ENCODE measurements at regions not wholly inside any gene's neighbourhood (a gene's known extent, or its start where the extent isn't known, plus 50 kb on each side); places are given as distances from the start of the nearest gene placed in this dataset.
A peak's percentile ranks its signal among the peaks of the same experiment; 100 is the strongest.

DNA sequence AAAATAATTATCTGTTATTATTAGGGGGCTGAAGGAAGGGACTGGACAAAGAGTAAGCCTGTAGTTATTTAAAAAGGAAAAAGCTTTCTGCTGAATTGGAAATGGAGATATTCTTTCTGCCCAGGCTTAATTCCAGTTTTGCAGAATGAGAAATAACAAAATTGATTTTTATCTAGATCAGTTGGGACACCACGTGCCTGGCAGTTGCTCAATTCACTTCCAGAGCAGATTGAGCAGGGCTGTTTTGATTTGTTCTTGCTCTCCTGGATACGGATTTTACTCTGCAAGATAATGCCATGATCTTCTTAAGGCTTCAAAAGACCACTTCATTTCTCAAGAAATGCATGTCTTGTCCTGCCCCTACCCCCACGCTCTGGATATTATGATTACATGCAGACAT, 524.3 kb downstream of the TCERG1L start:
- intact Hi-C loops (cut with DNase I), result no loop called here
- no peak for DNase-seq

DNA sequence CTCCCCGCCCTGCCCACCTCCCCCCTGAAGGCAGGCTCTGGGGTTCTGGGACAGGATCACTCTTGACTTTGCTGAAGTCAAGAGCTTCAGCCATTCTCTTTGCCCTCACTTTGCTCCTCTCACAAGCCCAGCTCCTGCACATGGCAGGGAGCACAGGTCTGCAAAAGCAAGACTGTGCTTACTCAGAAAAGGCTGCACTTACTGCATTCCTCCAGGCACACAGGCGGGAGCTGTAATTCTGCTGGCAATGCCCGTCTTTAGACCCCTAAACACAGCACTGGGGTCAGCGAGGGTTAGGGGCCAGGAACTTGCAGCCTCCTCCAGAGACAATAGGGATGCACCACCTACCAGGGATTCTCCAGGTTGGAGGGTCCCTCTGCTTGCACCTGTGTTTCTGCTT, 523.7 kb downstream of the TCERG1L start:
- DNase-seq, result no peak
- intact Hi-C loops (cut with DNase I), result no loop called here

DNA sequence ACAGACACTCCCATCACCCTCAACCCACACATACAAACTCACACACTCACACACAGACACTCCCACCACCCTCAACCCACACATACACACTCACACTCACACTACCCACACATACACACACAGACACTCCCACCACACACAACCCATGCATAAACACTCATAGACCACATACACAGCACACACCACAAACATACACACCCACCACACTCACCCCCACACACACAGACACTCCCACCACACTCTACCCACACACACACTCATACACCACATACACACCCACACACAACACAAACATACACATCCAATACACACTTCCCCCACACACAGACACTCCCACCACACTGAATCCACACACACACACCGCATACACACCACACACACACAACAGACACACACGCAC, 521.2 kb downstream of the TCERG1L start:
- DNase-seq, result no peak
- intact Hi-C loops (cut with DNase I), result no loop called here

DNA sequence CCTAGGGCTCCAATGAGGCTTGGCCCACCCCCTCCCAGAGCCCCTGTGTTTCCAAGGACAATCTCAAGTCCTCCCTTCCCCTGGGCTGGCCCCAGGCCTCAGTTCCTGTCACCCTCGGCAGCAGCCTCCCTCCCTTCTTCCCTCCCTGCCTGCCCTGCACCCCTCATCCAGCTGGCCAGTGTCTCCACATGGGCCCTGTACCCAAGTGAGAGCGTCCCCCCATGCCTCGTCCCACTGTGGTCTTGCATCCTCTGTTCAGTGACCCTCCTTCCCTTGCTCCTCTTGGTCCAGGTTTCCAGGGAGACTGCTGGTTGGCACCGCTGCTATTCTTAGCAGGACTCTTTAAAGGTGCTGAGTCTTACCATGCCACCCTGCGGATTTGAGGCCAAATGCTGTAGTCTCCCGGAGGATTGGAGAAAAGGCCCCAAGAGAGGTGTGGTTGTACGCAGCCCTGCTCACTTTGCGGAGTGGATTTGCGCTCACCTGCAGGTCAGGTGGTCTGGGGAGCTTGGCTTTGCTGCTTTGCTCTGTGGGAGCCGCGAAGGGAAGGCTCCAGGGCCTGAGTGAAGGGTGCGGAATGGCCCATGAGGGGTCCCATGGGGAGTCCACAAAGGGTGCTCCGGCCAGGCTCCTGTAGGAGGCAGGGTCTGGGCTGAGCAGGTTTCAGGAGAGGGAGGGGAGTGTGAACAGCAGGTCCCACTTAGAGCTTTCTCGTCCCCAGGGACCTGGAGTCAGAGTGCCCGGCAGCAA, 519.2 kb downstream of the TCERG1L start:
- intact Hi-C loops (cut with DNase I), result no loop called here
- no peak for DNase-seq

DNA sequence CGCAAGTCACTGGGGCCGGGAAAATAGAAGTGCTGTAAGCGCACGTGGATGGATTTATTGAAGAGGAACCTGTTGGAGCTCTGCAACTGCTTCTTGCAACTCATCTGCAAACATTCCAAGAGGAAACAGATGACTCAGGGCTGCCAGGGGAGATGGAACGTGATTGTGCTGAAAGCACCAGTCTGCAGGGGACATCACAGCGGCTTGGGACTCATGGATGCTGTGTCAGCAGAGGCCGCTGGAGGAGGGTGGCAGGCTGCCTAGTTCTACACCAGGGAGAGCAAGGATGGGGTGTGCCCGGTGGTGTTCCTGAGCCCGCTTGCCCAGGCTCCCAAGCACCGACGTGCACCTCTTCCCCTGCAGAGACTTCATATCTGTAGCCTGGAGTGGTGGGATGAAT, 515.7 kb downstream of the TCERG1L start:
- DNase-seq, result no peak
- intact Hi-C loops (cut with DNase I), result no loop called here

DNA sequence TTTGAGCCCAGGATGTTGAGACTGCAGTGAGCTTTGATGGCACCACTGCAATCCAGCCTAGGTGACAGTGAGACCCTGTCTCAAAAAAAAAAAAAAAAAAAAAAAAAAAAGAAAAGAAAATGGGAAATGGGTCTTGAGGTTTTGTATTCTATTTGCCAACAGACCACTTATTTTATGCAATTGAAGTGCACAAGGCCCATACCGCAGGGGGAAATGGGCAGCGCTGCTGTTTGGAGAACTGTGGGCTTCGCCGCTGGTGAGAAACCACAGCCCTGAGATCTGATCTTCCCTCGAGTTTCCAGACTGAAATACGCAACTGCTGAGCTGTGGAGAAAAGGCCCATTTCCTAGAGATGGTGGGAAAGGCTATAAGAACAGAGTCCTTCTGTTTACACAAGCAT, 512.0 kb downstream of the TCERG1L start:
- intact Hi-C loops (cut with DNase I), result no loop called here

DNA sequence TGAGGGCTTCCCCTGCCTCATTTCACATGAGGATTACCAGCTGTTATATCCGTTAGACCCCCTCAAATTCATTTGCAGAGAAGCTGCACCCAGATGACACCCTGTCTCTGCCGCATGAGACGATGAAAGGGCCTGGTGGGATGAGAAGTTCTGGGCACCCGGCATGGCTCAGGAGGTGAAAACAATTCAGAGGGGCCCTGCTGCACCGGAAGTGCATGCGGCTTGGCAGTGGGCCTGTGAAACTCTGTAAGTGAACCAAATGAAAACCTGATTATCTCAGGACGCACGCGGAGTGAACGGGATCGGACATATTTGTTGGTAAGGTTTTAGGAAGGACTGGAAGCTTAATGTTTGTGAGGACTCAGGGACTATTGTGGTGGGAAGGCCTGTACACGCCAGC, 511.2 kb downstream of the TCERG1L start:
- no peak for DNase-seq
- intact Hi-C loops (cut with DNase I), result no loop called here

More for the DNA sequence above, 512.0 kb downstream of the TCERG1L start:
- peak in 5 of 42 donors; percentile 9 to 26 (median 23) for DNase-seq

DNA sequence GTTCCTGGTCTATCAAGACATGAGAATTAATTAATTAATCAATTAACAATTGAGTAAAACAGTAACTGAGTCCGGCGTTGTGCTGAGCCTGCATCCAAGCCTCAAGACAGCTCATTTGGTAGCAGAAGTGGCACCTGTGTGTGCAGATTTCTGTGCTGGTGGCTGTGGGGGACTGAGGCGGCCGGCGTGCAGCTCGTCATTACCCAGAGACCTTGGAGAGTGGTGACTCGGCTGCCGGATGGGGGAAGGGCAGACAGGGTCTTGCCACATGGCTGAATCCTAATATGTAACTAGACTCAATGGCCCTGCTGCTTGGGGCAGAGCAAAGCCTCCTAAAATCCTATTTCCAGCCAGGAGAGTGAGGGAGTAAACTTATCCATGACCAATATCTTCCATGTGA, 510.2 kb downstream of the TCERG1L start:
- intact Hi-C loops (cut with DNase I), result no loop called here
- DNase-seq, result no peak

DNA sequence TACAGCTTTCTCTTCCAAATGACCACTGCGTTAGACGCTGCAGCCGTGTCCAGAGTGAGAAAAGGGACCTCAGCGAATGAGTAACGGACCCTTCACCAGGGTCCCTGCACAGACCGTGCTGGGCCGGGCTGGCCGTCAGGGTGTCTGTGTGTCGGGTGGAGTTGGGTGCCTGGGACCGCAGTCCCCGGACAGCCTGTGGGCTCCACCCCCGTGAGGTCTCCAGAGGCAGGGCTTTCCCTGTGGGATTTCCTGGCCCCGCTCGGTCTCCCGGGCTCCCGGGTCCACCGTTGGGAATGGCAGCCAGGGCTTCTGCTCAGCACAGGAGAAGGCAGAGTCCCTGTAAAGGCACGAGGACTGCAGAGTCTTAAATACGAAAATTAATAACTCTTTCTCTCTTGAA, 509.7 kb downstream of the TCERG1L start:
- DNase-seq, result no peak
- intact Hi-C loops (cut with DNase I), result no loop called here

DNA sequence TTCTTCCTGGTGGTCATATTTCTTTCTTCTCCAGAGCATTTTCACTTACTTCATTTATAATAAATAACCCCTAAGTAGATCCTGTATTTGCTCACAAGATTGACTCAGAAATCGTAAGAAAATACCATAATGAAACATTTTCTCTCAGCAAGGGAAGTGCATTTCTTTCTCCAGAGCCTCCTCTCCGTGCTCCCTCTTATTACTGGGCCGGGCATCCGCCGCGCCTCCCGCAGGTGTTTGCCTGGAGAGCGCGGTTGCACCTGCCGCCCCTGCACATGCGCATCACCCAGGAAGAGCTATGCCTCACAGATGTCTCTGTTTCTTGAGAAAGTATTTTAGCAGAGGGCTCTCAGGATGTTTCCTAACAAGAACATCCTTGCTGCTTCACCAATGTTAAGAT, 509.2 kb downstream of the TCERG1L start:
- no peak for DNase-seq
- intact Hi-C loops (cut with DNase I), result no loop called here

DNA sequence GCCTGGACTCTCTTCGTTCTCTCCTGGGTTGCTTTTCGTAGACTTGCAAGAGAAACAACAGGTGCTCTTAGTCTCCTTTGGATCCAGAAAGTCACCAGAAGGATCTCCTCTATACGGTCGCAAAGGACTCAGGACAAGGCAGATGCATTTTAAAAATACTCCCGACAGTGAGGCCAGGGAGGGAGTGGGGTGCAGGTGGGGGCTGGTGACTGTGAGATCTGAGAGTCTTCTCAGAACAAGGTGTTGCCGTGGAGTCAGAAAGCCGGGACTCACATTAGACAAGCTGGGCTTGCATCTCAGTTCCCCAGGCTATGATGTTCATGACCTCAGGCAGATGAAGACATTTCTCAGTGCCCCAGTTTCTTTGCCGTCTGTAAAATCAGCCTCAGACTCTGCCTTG, 507.2 kb downstream of the TCERG1L start:
- intact Hi-C loops (cut with DNase I), result no loop called here
- peak in 1 of 42 donors; percentile 2 for DNase-seq

DNA sequence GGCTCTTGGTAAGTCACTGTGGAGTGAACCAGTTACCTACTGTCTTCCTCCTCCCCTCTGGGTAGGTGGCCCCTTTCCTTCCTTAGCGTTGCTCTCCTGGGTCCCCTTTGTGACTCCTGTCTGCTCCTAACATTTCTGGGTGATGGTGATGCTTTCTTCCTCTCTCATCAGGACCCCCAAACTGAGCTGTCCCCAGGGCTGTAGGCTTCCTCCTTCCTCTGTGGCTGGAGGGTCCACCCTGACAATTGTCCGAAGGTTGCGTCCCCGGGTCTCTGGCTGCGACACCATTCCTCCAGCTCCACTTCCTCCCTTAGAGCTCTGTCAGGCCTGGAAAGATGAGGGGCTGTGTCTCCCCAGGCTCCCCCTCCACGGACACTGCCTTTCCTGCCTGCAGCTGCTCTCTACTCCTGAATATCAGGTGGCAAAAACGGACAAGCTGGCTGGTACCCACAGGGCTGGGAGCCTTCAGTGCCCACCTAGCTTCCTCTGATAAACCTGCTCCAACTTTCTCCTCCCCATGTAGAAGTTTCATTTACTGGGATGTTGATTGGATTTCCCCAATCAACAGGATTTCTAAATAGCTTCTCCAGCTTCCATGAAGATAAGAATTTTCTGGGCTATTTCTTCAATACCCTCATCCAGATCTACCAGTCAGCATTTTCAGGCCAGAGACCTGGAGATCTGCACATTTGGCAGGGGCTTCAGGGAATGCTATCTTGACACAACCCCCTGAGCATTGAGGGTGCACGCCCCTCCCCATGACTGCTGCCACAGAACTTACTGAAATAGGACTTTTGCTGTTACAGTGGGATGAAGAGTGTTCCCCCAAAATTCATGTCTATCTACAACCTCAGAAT, 506.5 kb downstream of the TCERG1L start:
- intact Hi-C loops (cut with DNase I), result no loop called here
- DNase-seq, result no peak

DNA sequence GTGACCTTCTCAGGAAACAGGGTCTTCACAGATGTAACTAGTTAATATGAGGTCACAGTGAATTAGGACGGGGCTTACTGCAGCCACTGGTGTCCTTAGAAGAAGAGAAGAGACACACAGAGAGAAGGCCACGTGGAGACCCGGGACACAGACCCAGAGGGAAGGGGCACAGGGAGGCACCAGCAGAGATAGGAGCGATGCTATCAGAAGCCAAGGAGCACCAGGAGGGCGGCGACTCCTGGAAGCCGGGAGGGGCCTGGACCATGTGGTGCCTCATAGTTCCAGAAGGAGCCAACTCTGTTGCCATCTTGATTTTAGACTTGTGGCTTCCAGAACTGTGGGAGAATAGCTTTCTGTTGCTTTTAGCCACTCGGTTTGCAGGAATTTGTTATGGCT, 505.9 kb downstream of the TCERG1L start:
- DNase-seq, result no peak
- intact Hi-C loops (cut with DNase I), result no loop called here

DNA sequence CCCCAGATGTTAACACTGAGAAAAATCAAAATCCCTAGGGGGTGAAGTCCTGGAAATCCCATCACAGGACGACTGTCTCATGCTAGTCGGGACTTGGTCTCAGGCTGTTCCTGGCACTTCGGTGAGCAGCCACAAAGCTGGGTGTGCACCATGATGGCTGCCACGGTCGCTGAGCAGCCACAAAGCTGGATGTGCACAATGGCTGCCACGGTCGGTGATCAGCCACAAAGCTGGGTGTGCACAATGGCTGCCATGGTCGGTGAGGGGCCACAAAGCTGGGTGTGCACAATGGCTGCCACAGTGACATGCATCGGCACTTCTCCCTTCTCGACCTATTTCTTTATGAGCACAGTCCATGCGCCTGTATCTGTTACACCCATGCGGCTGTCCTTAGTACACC, 505.1 kb downstream of the TCERG1L start:
- no peak for DNase-seq
- intact Hi-C loops (cut with DNase I), result no loop called here

DNA sequence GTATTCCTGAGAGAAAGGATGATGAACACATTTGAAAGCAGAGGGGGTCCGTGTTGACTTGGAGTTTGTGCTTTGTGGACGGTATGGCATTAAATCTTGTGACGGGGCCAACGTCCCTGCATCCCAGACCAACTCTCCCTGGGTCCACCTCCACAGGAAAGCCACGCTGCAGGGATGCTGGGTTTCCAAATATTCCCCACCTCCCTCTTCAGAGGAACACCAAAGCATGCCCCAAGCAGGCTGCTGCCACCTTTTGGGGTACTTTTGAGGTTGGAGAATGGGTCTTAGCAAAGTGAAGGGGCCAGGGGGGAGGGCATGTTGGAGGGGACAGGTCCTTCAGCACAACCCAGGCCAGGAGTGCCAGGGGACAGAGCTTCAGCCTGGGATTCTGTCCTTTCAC, 504.4 kb downstream of the TCERG1L start:
- intact Hi-C loops (cut with DNase I), result no loop called here
- no peak for DNase-seq

DNA sequence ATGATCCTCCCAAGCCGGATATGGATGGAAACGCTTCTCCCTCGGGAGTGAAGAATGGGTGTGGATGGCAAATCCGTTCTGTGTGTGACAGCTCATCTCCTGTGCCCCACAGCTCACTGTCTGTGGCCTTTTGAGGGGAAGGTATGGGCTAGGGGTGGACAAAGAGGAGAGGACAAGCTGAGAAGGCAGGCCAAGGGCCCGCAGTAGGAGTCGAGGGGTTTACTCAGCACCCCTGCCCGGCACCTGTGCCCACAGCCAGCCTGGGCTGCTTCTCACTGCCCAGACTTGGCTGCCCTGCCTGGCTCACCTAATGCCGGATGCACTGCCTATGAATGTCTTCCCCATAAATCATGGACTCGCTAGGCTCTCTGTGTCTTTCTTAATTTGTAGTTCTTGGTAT, 503.8 kb downstream of the TCERG1L start:
- DNase-seq, result no peak
- intact Hi-C loops (cut with DNase I), result no loop called here

DNA sequence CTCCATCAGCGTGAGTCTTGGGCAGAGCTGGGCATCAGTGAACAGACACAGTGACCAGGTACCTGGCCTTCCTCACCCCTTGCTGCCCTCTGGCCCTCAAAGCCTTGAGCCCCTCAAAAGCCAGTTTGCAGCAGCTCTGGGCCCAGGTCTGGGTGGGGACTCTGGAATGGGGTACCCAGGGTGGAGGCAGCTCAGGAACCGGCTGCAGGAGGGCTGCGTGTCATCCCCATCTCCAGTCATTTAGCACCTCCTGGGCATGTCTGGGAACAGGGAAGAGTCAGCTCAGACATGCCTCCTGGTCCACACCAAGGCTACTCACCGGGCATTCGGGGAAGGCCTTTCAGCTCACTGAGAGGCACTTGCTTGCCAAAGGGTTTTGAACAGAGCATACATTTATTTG, 503.3 kb downstream of the TCERG1L start:
- DNase-seq, result no peak

DNA sequence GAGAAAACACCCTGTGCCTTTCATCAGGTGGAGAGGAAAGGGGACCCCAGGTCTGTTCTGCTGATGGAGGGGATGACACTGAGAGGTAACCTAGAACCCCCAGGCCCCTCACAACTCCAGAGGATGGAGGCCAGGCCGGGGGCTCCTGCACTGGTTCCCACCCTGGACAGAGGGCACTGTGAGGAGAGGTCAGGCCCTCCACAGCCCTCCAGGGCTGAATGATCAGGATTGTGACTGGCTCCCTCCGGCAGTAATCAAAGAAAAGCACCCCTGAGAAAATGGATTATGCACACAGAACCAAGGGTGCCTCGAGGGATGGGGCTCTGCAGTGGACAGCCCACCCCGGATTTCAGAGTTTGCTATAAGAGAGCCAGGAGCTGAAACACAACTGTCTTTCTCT, 502.8 kb downstream of the TCERG1L start:
- intact Hi-C loops (cut with DNase I), result no loop called here
- DNase-seq, result no peak

More for the DNA sequence above, 503.3 kb downstream of the TCERG1L start:
- intact Hi-C loops (cut with DNase I), result no loop called here

DNA sequence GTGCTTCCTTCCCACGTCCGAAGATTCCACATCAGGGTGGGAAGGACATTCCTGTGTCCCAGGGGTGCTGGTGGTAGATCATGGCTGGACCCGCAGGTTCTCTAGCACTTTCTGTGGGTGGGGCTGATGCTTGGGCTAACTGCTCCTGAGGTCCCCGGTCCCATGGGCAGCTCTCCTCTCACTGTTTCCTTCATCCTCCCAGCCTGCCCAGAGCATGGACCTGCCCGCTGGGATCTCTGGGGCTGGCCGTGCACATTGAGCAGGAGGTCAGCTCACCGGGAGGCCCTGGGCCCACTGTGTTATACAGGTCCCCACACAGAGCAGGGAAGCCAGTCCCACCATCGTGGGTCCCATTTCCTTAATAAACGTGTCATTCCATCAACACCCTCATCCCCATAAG, 502.3 kb downstream of the TCERG1L start:
- intact Hi-C loops (cut with DNase I), result no loop called here
- DNase-seq, result no peak

DNA sequence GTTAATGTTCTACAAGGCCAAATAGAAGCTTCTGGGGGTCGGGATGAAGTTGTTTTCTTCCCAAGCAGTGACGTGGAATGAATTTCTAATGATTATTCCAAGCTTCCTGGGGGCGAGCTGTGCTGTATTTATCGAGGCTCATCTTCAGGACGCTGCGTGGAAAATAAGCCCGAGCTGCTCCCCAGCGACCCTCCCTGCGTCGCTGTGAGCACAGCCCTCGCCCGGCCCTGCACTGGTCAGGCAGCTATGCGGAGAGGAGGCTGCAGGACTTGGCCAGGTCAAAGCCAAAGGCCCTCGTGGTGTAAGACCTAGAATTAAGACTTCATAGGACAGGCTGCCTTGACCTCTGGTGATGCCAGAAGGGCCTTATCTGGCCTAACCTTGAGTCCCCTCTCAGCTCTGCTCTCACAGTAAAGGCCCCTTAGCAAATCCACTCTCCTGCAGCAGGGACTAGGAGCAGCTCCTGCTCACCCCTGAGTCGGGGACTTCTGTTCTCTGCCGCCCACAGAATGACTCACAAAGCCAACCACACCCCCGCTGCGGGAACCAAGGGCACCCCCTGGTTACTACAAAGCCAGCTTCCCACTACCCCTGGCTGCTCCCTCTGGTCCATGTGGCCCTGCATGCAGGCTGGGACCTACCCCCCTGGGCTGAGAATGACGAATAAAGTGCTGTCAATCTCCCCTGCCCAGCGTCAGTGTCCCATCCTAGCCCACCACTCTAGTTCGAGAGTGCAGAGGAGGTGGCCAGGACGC, 501.6 kb downstream of the TCERG1L start:
- intact Hi-C loops (cut with DNase I), result no loop called here
- DNase-seq, result peak in 38 of 42 donors; percentile 24 to 82 (median 54)

Data from head of caudate nucleus (tissue), 42 donors.